ENCODE measurements at regions not wholly inside any gene's neighbourhood (a gene's known extent, or its start where the extent isn't known, plus 50 kb on each side); places are given as distances from the start of the nearest gene placed in this dataset.

GRCh38 chr20:3297079-3297378, 58.0 kb upstream of the SLC4A11 start:
- DNase-seq, result no peak
- H3K27me3 Mint-ChIP-seq (ENCODE audit: insufficient read depth), result no peaks in the 10 kb centered on the region
- H3K36me3 Mint-ChIP-seq (ENCODE audit: low read depth), result peaks cover 5% of the 10 kb centered on the region
- TF ChIP-seq CTCF (IDR thresholded peaks at IDR 0.05), result no peak
- no peaks in the 10 kb centered on the region for H3K9me3 Mint-ChIP-seq
- no peak overlapping the region for H3K27ac Mint-ChIP-seq
- H3K4me3 Mint-ChIP-seq, result no peak overlapping the region
- no peaks in the 10 kb centered on the region for H3K4me1 Mint-ChIP-seq (ENCODE audit: low read depth)

- Mint-ChIP-seq H3K27me3 (ENCODE audit: insufficient read depth) (no peaks in the 10 kb centered on the region), H3K9me3 (no peaks in the 10 kb centered on the region), H3K4me3 (no peak overlapping the region), H3K27ac (no peak overlapping the region), H3K4me1 (ENCODE audit: low read depth) (no peaks in the 10 kb centered on the region), H3K36me3 (ENCODE audit: low read depth) (peaks cover 10% of the 10 kb centered on the region)
- no peak for TF ChIP-seq CTCF (IDR thresholded peaks at IDR 0.05)
- no peak for DNase-seq
Measured at GRCh38 chr20:3296261-3297078, 57.5 kb upstream of the SLC4A11 start.

Data from HFFc6 (cell line).